ENCODE measurements at regions not wholly inside any gene's neighbourhood (a gene's known extent, or its start where the extent isn't known, plus 50 kb on each side); places are given as distances from the start of the nearest gene placed in this dataset.
"Not testable (repeated sequence)": the region's sequence is repeated elsewhere in the genome, so short reads cannot be mapped to it uniquely, and the experiment has no call there.

DNA sequence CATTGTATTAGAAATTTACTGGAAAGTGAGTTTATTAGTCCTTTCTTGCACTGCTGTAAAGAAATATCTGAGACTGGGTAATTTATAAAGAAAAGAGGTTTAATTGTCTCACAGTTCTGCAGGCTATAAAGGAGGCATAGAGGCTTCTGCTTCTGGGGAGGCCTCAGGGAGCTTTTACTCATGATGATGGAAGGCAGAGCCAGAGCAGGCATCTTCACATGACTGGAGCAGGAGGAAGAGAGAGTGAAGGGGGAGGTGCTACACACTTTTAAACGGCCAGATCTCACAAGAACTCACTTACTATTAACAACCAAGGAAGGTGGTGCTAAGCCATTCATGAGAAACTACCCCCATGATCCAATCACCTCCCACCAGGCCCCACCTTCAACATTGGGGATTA is 112.7 kb upstream of the NUTM2F start:
- H3K27me3 ChIP-seq (ENCODE audit: insufficient read depth, poor library complexity, severe bottlenecking); H3K4me3 ChIP-seq (replicated peaks; ENCODE audit: insufficient read depth, low read length); H3K27ac ChIP-seq (replicated peaks); DNase-seq (ENCODE audit: low read depth in 1 of 2, low spot score in 1 of 2): not testable (repeated sequence)

DNA sequence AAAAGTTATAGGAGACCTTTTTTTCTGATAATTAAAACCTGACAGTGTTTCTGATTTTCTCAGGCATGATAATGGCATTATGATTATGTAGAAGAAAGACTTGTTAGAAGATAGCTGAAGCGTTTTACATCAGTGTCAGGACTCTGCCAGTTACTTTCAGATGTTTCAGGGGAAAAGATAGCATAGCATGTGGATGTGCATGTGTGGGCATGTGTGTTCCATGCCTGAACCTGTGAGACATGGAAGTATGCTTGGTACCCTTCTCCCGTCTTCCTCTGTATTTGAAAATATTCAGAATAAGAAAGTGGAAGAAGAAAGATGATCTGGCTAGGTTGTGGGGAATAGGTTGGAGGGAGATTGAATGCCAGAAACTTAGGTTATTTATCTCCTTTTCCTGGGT is 113.1 kb upstream of the PCAT7 start:
- Histone ChIP-seq H3K27ac (replicated peaks) (no peak overlapping the region), H3K4me3 (replicated peaks; ENCODE audit: insufficient read depth, low read length) (no peak overlapping the region), H3K27me3 (ENCODE audit: insufficient read depth, poor library complexity, severe bottlenecking) (no peaks in the 10 kb centered on the region)
- no peak for DNase-seq (ENCODE audit: low read depth in 1 of 2, low spot score in 1 of 2)
- TF ChIP-seq, protein P1, sequence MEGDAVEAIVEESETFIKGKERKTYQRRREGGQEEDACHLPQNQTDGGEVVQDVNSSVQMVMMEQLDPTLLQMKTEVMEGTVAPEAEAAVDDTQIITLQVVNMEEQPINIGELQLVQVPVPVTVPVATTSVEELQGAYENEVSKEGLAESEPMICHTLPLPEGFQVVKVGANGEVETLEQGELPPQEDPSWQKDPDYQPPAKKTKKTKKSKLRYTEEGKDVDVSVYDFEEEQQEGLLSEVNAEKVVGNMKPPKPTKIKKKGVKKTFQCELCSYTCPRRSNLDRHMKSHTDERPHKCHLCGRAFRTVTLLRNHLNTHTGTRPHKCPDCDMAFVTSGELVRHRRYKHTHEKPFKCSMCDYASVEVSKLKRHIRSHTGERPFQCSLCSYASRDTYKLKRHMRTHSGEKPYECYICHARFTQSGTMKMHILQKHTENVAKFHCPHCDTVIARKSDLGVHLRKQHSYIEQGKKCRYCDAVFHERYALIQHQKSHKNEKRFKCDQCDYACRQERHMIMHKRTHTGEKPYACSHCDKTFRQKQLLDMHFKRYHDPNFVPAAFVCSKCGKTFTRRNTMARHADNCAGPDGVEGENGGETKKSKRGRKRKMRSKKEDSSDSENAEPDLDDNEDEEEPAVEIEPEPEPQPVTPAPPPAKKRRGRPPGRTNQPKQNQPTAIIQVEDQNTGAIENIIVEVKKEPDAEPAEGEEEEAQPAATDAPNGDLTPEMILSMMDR (IDR thresholded peaks at IDR 0.05; ENCODE audit: insufficient read depth, low read length) = no peak
- TF ChIP-seq SPI1 (IDR thresholded peaks at IDR 0.05; ENCODE audit: borderline replicate concordance, low read depth) (no peak), GABPA (IDR thresholded peaks at IDR 0.05; ENCODE audit: low read depth) (no peak), POLR2AphosphoS5 (IDR thresholded peaks at IDR 0.05; ENCODE audit: low read depth) (no peak)
- TF ChIP-seq, protein P2, sequence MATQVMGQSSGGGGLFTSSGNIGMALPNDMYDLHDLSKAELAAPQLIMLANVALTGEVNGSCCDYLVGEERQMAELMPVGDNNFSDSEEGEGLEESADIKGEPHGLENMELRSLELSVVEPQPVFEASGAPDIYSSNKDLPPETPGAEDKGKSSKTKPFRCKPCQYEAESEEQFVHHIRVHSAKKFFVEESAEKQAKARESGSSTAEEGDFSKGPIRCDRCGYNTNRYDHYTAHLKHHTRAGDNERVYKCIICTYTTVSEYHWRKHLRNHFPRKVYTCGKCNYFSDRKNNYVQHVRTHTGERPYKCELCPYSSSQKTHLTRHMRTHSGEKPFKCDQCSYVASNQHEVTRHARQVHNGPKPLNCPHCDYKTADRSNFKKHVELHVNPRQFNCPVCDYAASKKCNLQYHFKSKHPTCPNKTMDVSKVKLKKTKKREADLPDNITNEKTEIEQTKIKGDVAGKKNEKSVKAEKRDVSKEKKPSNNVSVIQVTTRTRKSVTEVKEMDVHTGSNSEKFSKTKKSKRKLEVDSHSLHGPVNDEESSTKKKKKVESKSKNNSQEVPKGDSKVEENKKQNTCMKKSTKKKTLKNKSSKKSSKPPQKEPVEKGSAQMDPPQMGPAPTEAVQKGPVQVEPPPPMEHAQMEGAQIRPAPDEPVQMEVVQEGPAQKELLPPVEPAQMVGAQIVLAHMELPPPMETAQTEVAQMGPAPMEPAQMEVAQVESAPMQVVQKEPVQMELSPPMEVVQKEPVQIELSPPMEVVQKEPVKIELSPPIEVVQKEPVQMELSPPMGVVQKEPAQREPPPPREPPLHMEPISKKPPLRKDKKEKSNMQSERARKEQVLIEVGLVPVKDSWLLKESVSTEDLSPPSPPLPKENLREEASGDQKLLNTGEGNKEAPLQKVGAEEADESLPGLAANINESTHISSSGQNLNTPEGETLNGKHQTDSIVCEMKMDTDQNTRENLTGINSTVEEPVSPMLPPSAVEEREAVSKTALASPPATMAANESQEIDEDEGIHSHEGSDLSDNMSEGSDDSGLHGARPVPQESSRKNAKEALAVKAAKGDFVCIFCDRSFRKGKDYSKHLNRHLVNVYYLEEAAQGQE (IDR thresholded peaks at IDR 0.05; ENCODE audit: insufficient replicate concordance, low read depth) = no peak

DNA sequence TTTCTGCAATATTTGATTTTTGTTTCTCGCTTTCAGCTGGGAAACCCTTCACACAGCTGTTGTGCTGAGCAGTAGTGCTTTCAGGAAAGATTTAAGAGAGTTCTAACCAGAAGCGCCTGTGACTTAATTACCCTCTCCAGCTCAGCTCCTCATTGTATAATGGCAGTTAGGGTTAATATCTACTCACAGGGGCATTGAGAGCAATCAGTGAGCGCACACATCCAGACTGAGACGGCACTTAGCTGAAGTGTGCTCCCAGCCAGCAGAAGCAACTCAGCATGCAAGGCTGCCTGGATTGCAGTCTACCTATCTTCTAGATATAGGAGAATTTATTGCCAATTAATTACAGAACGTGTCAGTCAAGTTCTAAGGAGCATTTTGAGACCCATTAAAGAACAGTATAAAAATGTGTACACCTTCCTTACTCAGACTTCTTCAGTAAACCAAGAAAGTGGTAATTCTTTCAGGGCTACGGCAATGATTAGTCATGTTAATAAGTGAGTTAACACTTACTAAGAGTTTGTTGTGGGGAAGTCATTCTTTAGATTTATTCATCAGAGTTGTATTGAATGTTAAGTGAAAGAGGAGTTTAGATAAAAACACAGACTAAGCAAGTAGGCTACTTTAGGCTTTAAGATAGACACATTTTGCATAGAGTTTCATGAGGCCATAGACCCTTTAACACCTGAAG is 111.7 kb upstream of the PCAT7 start:
- no peak for DNase-seq (ENCODE audit: low read depth in 1 of 2, low spot score in 1 of 2)
- H3K4me3 ChIP-seq (replicated peaks; ENCODE audit: insufficient read depth, low read length) = no peak overlapping the region
- no peaks in the 10 kb centered on the region for H3K27me3 ChIP-seq (ENCODE audit: insufficient read depth, poor library complexity, severe bottlenecking)
- TF ChIP-seq, protein P1 (IDR thresholded peaks at IDR 0.05; ENCODE audit: insufficient read depth, low read length) = no peak
- no peak for TF ChIP-seq GABPA (IDR thresholded peaks at IDR 0.05; ENCODE audit: low read depth)
- TF ChIP-seq, protein P2 (IDR thresholded peaks at IDR 0.05; ENCODE audit: insufficient replicate concordance, low read depth) = no peak
- TF ChIP-seq SPI1 (IDR thresholded peaks at IDR 0.05; ENCODE audit: borderline replicate concordance, low read depth) = no peak
- no peak for TF ChIP-seq POLR2AphosphoS5 (IDR thresholded peaks at IDR 0.05; ENCODE audit: low read depth)
- H3K27ac ChIP-seq (replicated peaks) = no peak overlapping the region

DNA sequence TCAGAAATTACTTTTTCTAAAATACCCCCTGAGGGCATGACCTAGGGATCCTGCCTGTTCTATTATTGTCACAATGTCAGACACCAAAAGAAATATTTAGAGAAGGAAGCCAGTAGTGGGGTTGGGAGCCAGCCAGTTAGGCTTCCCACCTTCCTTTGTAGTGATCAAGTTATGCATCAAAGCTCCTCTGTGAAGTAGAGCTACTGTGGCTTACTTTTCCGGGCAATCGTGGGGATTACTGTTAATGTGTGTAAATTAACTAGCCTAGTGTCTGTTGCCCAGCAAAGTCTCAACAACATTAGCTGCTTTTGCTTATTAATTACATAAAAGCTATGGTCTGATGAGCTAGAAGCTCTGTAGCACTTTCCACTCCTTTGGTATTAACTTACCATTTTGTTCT is 109.0 kb upstream of the PCAT7 start:
- no peak overlapping the region for H3K4me3 ChIP-seq (replicated peaks; ENCODE audit: insufficient read depth, low read length)
- DNase-seq (ENCODE audit: low read depth in 1 of 2, low spot score in 1 of 2) = no peak
- no peaks in the 10 kb centered on the region for H3K27me3 ChIP-seq (ENCODE audit: insufficient read depth, poor library complexity, severe bottlenecking)
- TF ChIP-seq POLR2AphosphoS5 (IDR thresholded peaks at IDR 0.05; ENCODE audit: low read depth) (no peak), GABPA (IDR thresholded peaks at IDR 0.05; ENCODE audit: low read depth) (no peak), SPI1 (IDR thresholded peaks at IDR 0.05; ENCODE audit: borderline replicate concordance, low read depth) (no peak)
- TF ChIP-seq, protein P2 (IDR thresholded peaks at IDR 0.05; ENCODE audit: insufficient replicate concordance, low read depth) = no peak
- H3K27ac ChIP-seq (replicated peaks) = no peak overlapping the region

Measured in HL-60 (cell line).